NT2/D1 (cell line): ENCODE measurements at regions not wholly inside any gene's neighbourhood (a gene's known extent, or its start where the extent isn't known, plus 50 kb on each side); places are given as distances from the start of the nearest gene placed in this dataset.

Experiments
- YY1 ChIP-seq: IDR thresholded peaks from 2 replicates; pipeline ENCODE4 v1.6.1; 2011; ENCODE audit not compliant: insufficient read length, insufficient read depth
- ZNF274 ChIP-seq: IDR thresholded peaks from 2 replicates; pipeline ENCODE4 v1.6.1; 2011; ENCODE audit warnings: mild to moderate bottlenecking, low read depth, low read length

DNA sequence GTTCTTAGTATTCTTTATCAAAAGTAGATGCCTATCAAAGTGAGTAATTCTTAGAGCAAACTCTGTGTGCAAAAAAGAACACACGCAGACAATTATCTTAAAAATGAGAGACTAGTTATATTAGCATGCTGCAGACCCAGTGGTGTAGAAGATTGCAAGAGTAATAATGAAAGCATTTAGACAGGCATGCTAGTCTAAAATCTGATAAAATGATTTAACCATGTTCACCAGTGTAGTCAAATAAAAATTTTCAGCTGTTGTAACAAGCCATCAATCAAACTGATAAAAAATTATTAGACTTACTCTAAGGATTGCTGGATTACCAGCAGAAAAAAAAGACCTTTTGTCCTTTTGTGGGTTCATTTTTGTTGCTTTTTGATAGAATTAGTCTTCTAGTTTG, 241.9 kb upstream of the TLE4 start:
- TF ChIP-seq ZNF274 (no peak), YY1 (no peak)
